Smooth muscle cell (in vitro differentiated cells): ENCODE measurements at regions not wholly inside any gene's neighbourhood (a gene's known extent, or its start where the extent isn't known, plus 50 kb on each side); places are given as distances from the start of the nearest gene placed in this dataset.

ENCODE experiments used
- DNase-seq: peaks from one replicate; lab custom pipeline; 2025; ENCODE audit not compliant: unreplicated experiment; lab: John Stamatoyannopoulos, UW
- H2AFZ ChIP-seq: fragments of 200-600 bp; sonication (generic); 2 replicates; pipeline ENCODE4 v1.6.0; 2016; ENCODE audit warnings: antibody characterized with exemption, low read depth, mild to moderate bottlenecking
- H3F3A ChIP-seq: fragments of 200-600 bp; sonication (generic); 2 replicates; pipeline ENCODE4 v1.6.0; 2017; ENCODE audit warnings: antibody characterized with exemption, low read depth
- H3K27ac ChIP-seq: fragments of 200-600 bp; sonication (generic); 2 replicates; pipeline ENCODE4 v1.5.1; 2016; ENCODE audit warnings: low read depth, mild to moderate bottlenecking
- H3K27me3 ChIP-seq: fragments of 200-600 bp; sonication (generic); 2 replicates; pipeline ENCODE4 v1.6.1; 2016; ENCODE audit warnings: low read depth, mild to moderate bottlenecking
- H3K36me3 ChIP-seq: fragments of 200-600 bp; sonication (generic); 2 replicates; pipeline ENCODE4 v1.5.1; 2016; ENCODE audit warnings: low read depth
- H3K4me1 ChIP-seq: fragments of 200-600 bp; sonication (generic); 2 replicates; pipeline ENCODE4 v1.5.1; 2016; ENCODE audit warnings: low read depth
- H3K4me2 ChIP-seq: fragments of 200-600 bp; sonication (generic); 2 replicates; pipeline ENCODE4 v1.6.0; 2016; ENCODE audit warnings: mild to moderate bottlenecking
- H3K4me3 ChIP-seq: fragments of 200-600 bp; sonication (generic); 2 replicates; pipeline ENCODE4 v1.5.1; 2016; ENCODE audit warnings: mild to moderate bottlenecking
- H3K79me2 ChIP-seq: fragments of 200-600 bp; sonication (generic); 2 replicates; pipeline ENCODE4 v1.6.0; 2016; ENCODE audit warnings: low read depth, mild to moderate bottlenecking
- H3K9ac ChIP-seq: fragments of 200-600 bp; sonication (generic); 2 replicates; pipeline ENCODE4 v1.6.0; 2016; ENCODE audit warnings: low read depth
- H3K9me3 ChIP-seq: fragments of 200-600 bp; sonication (generic); replicated peaks from 2 replicates; pipeline ENCODE4 v1.5.1; 2016; ENCODE audit warnings: low read depth
- H4K20me1 ChIP-seq: fragments of 200-600 bp; sonication (generic); 2 replicates; pipeline ENCODE4 v1.6.0; 2016; ENCODE audit warnings: low read depth
- WGBS: methylation state at CpG from one replicate; pipeline ENCODE4 v1.1.7; 2016; ENCODE audit warnings: low lambda C conversion rate; 5-methylcytosine and 5-hydroxymethylcytosine counted together
- TF ChIP-seq, protein P1 (sequence below): fragments of 200-600 bp; sonication (generic); IDR thresholded peaks from 2 replicates; pipeline ENCODE4 v1.5.1; 2017; ENCODE audit warnings: borderline replicate concordance, mild to moderate bottlenecking, antibody characterized with exemption; ENCODE audit not compliant: insufficient read depth, poor library complexity, severe bottlenecking

DNA sequence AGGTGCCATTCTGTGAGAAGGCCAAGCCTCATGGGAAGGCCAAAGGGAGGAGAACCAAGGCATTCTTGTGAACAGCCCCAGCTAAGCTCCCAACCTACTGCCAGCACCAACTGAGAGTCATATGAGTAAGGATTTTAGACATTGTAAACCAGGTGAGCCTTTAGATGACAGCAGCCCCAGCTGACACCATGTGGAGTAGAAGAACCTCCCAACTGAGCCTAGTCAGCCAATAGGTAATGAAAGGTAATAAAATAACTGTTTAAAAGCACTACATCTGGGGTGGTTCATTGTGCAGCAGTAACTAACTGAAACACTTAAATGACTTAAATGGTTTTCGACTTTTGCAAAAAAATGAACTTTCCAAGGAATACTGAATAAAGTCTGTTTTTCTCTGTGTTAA lies 172.6 kb upstream of the KIF2A start:
- H3F3A ChIP-seq, result no peaks in the 10 kb centered on the region
- H3K36me3 ChIP-seq, result no peaks in the 10 kb centered on the region
- no peak overlapping the region for H3K4me3 ChIP-seq
- H3K9me3 ChIP-seq, result no peaks in the 10 kb centered on the region
- DNase-seq, result no peak
- no peaks in the 10 kb centered on the region for H4K20me1 ChIP-seq
- no peaks in the 10 kb centered on the region for H3K27me3 ChIP-seq
- no peak overlapping the region for H3K4me2 ChIP-seq
- H3K4me1 ChIP-seq, result peaks cover 3% of the 10 kb centered on the region
- no peak overlapping the region for H2AFZ ChIP-seq
- 97% methylated on average over 1 of the region's 1 CpG for WGBS
- TF ChIP-seq, protein P1, sequence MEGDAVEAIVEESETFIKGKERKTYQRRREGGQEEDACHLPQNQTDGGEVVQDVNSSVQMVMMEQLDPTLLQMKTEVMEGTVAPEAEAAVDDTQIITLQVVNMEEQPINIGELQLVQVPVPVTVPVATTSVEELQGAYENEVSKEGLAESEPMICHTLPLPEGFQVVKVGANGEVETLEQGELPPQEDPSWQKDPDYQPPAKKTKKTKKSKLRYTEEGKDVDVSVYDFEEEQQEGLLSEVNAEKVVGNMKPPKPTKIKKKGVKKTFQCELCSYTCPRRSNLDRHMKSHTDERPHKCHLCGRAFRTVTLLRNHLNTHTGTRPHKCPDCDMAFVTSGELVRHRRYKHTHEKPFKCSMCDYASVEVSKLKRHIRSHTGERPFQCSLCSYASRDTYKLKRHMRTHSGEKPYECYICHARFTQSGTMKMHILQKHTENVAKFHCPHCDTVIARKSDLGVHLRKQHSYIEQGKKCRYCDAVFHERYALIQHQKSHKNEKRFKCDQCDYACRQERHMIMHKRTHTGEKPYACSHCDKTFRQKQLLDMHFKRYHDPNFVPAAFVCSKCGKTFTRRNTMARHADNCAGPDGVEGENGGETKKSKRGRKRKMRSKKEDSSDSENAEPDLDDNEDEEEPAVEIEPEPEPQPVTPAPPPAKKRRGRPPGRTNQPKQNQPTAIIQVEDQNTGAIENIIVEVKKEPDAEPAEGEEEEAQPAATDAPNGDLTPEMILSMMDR, result no peak
- H3K9ac ChIP-seq, result no peak overlapping the region
- no peak overlapping the region for H3K27ac ChIP-seq
- no peaks in the 10 kb centered on the region for H3K79me2 ChIP-seq

DNA sequence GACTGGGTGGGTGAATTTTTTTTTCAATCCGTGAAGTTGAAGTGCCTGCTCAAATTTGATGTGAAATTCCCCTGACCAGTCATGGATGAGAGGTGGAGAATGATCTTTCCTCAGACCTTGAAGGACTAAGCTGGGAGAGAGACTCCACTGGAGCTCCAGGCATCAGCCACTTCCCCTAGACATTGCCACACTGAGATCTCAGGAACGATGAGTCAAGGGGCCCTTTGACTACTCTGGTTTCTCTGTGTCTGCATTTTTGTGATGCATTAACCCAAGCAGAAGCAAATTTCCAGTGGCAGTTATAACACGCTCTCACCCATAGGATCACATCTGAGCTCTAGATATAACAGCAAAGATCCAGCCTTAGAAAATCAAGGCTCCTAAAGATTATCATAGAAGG lies 171.2 kb upstream of the KIF2A start:
- Histone ChIP-seq H3K27me3 (no peaks in the 10 kb centered on the region), H3K9me3 (no peaks in the 10 kb centered on the region), H3K79me2 (no peaks in the 10 kb centered on the region), H3K9ac (no peak overlapping the region), H3F3A (no peaks in the 10 kb centered on the region), H3K4me2 (no peak overlapping the region), H3K36me3 (no peaks in the 10 kb centered on the region), H3K27ac (peak overlapping the region; percentile 26), H2AFZ (no peak overlapping the region), H4K20me1 (no peaks in the 10 kb centered on the region), H3K4me3 (no peak overlapping the region), H3K4me1 (peaks cover 17% of the 10 kb centered on the region)
- 42% methylated on average over 3 of the region's 3 CpGs for WGBS
- DNase-seq, result no peak
- TF ChIP-seq, protein P1, result no peak

DNA sequence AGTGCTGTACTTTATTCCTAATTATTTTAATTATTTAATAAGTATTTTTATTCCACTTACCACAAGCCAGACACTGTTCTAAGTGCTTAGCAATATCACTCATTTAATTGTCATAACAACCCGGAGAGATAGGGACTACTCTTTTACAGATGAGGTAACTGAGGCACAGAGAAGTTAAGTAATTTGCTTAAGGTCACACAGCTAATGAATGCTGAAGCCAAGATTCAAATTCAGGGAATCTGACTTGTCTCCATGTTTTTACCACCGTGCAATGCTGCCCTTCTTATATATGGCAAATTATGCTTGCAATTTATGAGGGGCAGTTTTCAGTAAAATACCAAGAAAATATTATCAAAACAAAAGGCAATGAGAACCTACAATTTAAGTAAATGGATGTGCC lies 168.4 kb upstream of the KIF2A start:
- H3K4me3 ChIP-seq, result no peak overlapping the region
- no peak overlapping the region for H3K9ac ChIP-seq
- H4K20me1 ChIP-seq, result no peaks in the 10 kb centered on the region
- no peak overlapping the region for H3K4me2 ChIP-seq
- no peaks in the 10 kb centered on the region for H3K79me2 ChIP-seq
- no peak overlapping the region for H3K27ac ChIP-seq
- H3F3A ChIP-seq, result no peaks in the 10 kb centered on the region
- H3K27me3 ChIP-seq, result no peaks in the 10 kb centered on the region
- H3K9me3 ChIP-seq, result no peaks in the 10 kb centered on the region
- no peak for DNase-seq
- TF ChIP-seq, protein P1, result no peak
- peaks cover 19% of the 10 kb centered on the region for H3K4me1 ChIP-seq
- WGBS, result 88% methylated on average over 2 of the region's 2 CpGs
- H2AFZ ChIP-seq, result no peak overlapping the region
- no peaks in the 10 kb centered on the region for H3K36me3 ChIP-seq

DNA sequence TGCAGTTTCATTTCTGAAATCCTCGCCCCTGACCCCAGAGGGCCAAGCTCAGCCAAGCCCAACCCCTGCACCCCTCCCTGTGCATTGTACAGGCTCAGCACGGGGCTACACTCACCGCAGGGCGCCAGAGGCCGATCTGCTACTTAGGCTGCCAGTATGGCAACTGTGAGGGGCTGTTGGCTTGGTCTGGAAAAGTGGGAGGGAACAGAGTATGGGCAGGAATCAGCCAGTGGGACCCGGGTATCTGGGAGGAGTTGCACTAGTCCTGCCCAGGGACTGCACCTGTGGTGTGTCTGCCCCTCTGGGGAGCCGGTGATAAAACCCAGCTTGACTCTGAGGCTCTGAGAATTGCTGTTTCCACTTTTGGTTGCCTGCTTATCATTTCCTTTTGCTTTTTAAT lies 167.4 kb upstream of the KIF2A start:
- no peak for DNase-seq
- Histone ChIP-seq H3K36me3 (no peaks in the 10 kb centered on the region), H3K9ac (no peak overlapping the region), H2AFZ (no peak overlapping the region), H3K27ac (no peak overlapping the region), H3K27me3 (no peaks in the 10 kb centered on the region), H3K4me3 (no peak overlapping the region), H3K79me2 (no peaks in the 10 kb centered on the region), H3K4me2 (no peak overlapping the region), H3F3A (no peaks in the 10 kb centered on the region), H3K9me3 (no peaks in the 10 kb centered on the region), H3K4me1 (peaks cover 25% of the 10 kb centered on the region), H4K20me1 (no peaks in the 10 kb centered on the region)
- WGBS, result 62% methylated on average over 7 of the region's 7 CpGs
- TF ChIP-seq, protein P1, result no peak
